ENCODE measurements at regions not wholly inside any gene's neighbourhood (a gene's known extent, or its start where the extent isn't known, plus 50 kb on each side); places are given as distances from the start of the nearest gene placed in this dataset.

DNA sequence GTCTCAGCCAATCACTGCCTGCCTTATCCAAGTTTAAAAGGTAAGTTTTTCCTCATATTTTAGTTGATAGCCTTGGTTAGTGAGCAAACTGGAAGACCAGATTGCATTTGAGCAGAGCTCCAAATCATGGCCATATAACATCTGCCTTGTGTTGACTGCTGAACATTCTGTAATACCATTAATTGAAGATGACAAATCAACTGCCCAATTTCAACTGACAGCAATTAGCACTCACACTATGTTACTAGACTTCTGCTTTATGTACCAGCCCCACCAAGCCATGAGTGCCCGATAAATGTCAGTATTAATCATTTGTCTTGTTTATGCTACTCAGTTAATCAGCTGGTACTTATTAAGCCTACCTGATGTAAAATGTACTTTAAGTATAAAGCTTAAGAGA, 83.1 kb downstream of the CGGBP1 start:
- H3K9ac ChIP-seq (ENCODE audit: low read depth, low read length, poor library complexity, severe bottlenecking) = no peak overlapping the region
- H2AFZ ChIP-seq (ENCODE audit: low read length) = no peak overlapping the region
- no peaks in the 10 kb centered on the region for H3K9me2 ChIP-seq (replicated peaks; ENCODE audit: low read depth, low read length)
- no peaks in the 10 kb centered on the region for H3K9me3 ChIP-seq (ENCODE audit: insufficient read depth, low read depth, low read length)
- H4K20me1 ChIP-seq (ENCODE audit: insufficient read depth, low read length, poor library complexity, severe bottlenecking) = no peaks in the 10 kb centered on the region
- H3K4me2 ChIP-seq (ENCODE audit: low read depth, low read length, poor library complexity, severe bottlenecking) = no peak overlapping the region
- no peaks in the 10 kb centered on the region for H3K79me2 ChIP-seq (ENCODE audit: insufficient read depth, low read length)
- no peak for TF ChIP-seq EZH2phosphoT487 (IDR thresholded peaks at IDR 0.05; ENCODE audit: borderline replicate concordance)
- TF ChIP-seq, protein P1, sequence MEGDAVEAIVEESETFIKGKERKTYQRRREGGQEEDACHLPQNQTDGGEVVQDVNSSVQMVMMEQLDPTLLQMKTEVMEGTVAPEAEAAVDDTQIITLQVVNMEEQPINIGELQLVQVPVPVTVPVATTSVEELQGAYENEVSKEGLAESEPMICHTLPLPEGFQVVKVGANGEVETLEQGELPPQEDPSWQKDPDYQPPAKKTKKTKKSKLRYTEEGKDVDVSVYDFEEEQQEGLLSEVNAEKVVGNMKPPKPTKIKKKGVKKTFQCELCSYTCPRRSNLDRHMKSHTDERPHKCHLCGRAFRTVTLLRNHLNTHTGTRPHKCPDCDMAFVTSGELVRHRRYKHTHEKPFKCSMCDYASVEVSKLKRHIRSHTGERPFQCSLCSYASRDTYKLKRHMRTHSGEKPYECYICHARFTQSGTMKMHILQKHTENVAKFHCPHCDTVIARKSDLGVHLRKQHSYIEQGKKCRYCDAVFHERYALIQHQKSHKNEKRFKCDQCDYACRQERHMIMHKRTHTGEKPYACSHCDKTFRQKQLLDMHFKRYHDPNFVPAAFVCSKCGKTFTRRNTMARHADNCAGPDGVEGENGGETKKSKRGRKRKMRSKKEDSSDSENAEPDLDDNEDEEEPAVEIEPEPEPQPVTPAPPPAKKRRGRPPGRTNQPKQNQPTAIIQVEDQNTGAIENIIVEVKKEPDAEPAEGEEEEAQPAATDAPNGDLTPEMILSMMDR (conservative IDR thresholded peaks at IDR 0.05; ENCODE audit: low read length) = no peak
- H3K4me3 ChIP-seq (ENCODE audit: low read length, poor library complexity, severe bottlenecking) = no peak overlapping the region
- no peaks in the 10 kb centered on the region for H3F3A ChIP-seq (ENCODE audit: low read depth)
- H3K4me1 ChIP-seq (ENCODE audit: insufficient read depth, low read length, poor library complexity, severe bottlenecking) = no peaks in the 10 kb centered on the region
- H3K36me3 ChIP-seq (ENCODE audit: insufficient read depth, low read length) = no peaks in the 10 kb centered on the region
- H3K27me3 ChIP-seq (ENCODE audit: insufficient read depth, low read length, poor library complexity, severe bottlenecking) = no peaks in the 10 kb centered on the region

DNA sequence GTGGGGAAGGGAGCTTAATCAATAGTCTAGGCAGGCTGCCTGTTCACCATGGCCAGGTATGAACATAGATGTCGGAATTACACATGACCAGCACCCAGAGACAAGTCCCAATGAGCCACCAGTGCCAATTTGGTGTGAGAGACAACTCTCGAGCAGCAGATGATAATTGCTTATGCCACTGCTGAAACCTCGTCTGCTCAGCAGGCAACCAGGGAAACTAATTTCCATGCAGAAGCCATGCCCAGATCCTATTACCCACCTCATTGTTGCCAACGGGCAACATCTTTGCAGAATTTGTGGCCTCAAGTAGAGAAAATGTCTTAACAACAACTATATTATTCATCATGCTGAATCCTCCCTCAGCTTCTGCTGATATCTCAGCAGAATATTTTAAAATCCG, 84.9 kb downstream of the CGGBP1 start:
- TF ChIP-seq, protein P1 (conservative IDR thresholded peaks at IDR 0.05; ENCODE audit: low read length) = no peak
- no peak for TF ChIP-seq EZH2phosphoT487 (IDR thresholded peaks at IDR 0.05; ENCODE audit: borderline replicate concordance)
- H3K9me3 ChIP-seq (ENCODE audit: insufficient read depth, low read depth, low read length) = no peaks in the 10 kb centered on the region; the same call in 1 of the 2 replicates
- H3K4me3 ChIP-seq (ENCODE audit: low read length, poor library complexity, severe bottlenecking) = no peak overlapping the region
- no peaks in the 10 kb centered on the region for H3K4me1 ChIP-seq (ENCODE audit: insufficient read depth, low read length, poor library complexity, severe bottlenecking)
- no peak overlapping the region for H3K4me2 ChIP-seq (ENCODE audit: low read depth, low read length, poor library complexity, severe bottlenecking)
- no peak overlapping the region for H2AFZ ChIP-seq (ENCODE audit: low read length)
- H3K79me2 ChIP-seq (ENCODE audit: insufficient read depth, low read length) = no peaks in the 10 kb centered on the region
- no peaks in the 10 kb centered on the region for H4K20me1 ChIP-seq (ENCODE audit: insufficient read depth, low read length, poor library complexity, severe bottlenecking)
- no peaks in the 10 kb centered on the region for H3K27me3 ChIP-seq (ENCODE audit: insufficient read depth, low read length, poor library complexity, severe bottlenecking)
- no peaks in the 10 kb centered on the region for H3F3A ChIP-seq (ENCODE audit: low read depth)
- H3K9me2 ChIP-seq (replicated peaks; ENCODE audit: low read depth, low read length) = no peaks in the 10 kb centered on the region
- no peak overlapping the region for H3K9ac ChIP-seq (ENCODE audit: low read depth, low read length, poor library complexity, severe bottlenecking)
- no peaks in the 10 kb centered on the region for H3K36me3 ChIP-seq (ENCODE audit: insufficient read depth, low read length)

DNA sequence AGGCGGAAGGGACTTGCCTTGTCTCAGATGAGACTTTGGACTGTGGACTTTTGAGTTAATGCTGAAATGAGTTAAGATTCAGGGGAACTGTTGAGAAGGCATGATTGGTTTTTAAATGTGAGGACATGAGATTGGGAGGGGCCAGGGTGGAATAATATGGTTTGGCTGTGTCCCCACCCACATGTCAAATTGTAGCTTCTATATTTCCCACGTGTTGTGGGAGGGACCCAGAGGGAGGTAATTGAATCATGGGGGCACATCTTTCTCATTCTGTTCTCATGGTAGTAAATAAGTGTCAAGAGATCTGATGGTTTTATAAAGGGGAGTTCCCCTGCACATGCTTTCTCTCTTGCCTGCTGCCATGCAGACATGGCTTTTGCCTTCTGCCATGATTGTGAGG, 89.2 kb downstream of the CGGBP1 start:
- no peaks in the 10 kb centered on the region; the same call in 1 of the 2 replicates for H3K9me3 ChIP-seq (ENCODE audit: insufficient read depth, low read depth, low read length)
- no peak overlapping the region for H3K9ac ChIP-seq (ENCODE audit: low read depth, low read length, poor library complexity, severe bottlenecking)
- no peaks in the 10 kb centered on the region for H4K20me1 ChIP-seq (ENCODE audit: insufficient read depth, low read length, poor library complexity, severe bottlenecking)
- no peak overlapping the region for H2AFZ ChIP-seq (ENCODE audit: low read length)
- no peaks in the 10 kb centered on the region for H3K4me1 ChIP-seq (ENCODE audit: insufficient read depth, low read length, poor library complexity, severe bottlenecking)
- no peak overlapping the region for H3K4me2 ChIP-seq (ENCODE audit: low read depth, low read length, poor library complexity, severe bottlenecking)
- TF ChIP-seq EZH2phosphoT487 (IDR thresholded peaks at IDR 0.05; ENCODE audit: borderline replicate concordance) = no peak
- TF ChIP-seq, protein P1 (conservative IDR thresholded peaks at IDR 0.05; ENCODE audit: low read length) = no peak
- no peaks in the 10 kb centered on the region for H3K79me2 ChIP-seq (ENCODE audit: insufficient read depth, low read length)
- no peaks in the 10 kb centered on the region for H3K36me3 ChIP-seq (ENCODE audit: insufficient read depth, low read length)
- H3F3A ChIP-seq (ENCODE audit: low read depth) = no peaks in the 10 kb centered on the region
- no peaks in the 10 kb centered on the region for H3K27me3 ChIP-seq (ENCODE audit: insufficient read depth, low read length, poor library complexity, severe bottlenecking)
- no peaks in the 10 kb centered on the region for H3K9me2 ChIP-seq (replicated peaks; ENCODE audit: low read depth, low read length)
- H3K4me3 ChIP-seq (ENCODE audit: low read length, poor library complexity, severe bottlenecking) = no peak overlapping the region
